Stimulated activated CD8-positive, alpha-beta memory T cell treated with anti-CD3 and anti-CD28 coated beads, Interleukin-15, amount 100 ng/mL, for 4 hours (primary cell): ENCODE measurements at regions not wholly inside any gene's neighbourhood (a gene's known extent, or its start where the extent isn't known, plus 50 kb on each side); places are given as distances from the start of the nearest gene placed in this dataset.

Experiments
- DNase-seq, 2 donors: peaks; one replicate each; pipeline ENCODE4 v3.0.0-alpha.2; 2020; ENCODE audit warnings: low read depth in 2 of 2

DNA sequence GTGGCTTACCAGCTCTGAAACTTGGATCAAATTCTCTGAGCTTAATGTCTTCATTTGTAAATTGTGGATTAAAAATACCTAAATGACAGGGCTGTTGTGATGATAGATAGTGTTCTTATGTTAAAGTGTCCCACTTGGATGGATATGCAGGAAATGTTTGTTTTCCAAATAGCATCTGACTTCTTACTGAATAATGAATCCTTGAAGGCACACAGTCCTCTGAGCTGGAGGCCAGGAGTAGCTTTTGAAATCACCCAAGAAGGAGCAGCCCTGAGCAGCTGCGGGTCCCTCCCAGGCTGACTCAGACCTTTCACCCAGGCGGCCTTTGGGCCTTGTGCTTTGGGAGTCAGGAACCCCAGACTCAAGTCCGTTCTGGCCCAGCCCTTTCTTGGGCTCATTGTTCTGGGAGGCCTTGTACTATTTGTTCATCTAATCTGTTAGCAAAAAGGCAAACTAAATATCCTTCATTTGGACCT lies 173.0 kb upstream of the GATA6 start:
- no peak for DNase-seq

GRCh38 chr18:21997207-21998143 lies 171.9 kb upstream of the GATA6 start:
- no peak for DNase-seq

- DNase-seq = no peak
Observed at GRCh38 chr18:21998486-21998885, 170.9 kb upstream of the GATA6 start.

DNA sequence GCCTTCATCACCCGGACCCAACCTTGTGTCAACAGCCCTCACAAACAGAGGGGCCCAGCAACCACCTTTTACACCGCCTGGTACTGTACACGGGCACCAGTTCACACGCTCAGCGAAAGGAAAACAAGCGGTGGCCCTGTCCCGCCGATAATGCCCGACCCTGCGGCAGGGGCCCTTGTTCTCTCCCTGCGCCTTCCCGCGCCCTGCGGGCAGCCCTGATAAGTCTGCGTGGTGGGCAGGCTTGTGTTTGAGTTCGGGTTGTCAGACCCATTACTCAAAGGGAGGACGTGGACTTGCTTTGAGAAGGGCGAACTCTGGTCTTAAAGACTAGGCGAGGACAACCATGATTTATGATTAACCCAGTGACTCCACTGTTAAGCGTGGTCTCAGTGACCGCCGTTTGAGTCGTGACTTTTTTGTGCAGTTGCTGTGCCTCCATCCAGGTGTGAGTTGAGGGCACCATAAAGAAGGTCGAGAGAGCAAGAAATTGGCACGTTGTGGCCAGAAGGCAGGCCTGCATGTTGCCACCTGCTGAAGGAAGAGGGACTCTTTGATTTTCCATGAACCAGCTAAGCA lies 167.4 kb upstream of the GATA6 start:
- DNase-seq = no peak

DNA sequence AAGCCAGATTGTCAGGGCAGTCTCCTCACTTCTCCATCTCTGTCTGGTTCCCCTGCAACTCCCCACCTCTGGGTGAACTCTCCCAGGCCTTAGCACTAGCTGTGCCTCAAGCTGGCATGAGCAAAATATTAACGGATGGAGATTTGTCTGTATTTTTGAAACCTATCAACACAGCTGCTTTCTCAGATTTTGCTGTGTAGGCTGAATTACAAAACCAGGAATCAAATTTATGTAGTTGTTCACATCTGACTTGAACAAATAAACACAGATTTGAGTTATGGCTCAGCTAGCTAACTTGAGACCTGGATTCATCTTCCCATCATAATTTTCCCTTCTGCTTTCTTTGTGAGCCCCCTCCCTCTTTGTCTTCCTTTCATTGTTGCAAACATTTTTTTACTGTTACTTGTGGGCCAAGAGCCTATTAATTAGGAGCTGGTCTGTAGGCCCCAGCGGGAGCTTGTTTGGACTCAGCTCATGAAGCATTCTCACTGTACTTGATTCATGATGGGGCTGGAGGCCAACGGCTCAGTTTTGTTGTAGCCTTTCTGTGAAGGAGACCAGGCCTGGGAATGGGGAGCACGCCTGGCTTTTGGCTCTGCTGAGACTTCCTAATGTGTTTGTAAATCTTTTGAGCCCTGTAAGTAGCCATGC lies 164.1 kb upstream of the GATA6 start:
- DNase-seq = no peak

DNA sequence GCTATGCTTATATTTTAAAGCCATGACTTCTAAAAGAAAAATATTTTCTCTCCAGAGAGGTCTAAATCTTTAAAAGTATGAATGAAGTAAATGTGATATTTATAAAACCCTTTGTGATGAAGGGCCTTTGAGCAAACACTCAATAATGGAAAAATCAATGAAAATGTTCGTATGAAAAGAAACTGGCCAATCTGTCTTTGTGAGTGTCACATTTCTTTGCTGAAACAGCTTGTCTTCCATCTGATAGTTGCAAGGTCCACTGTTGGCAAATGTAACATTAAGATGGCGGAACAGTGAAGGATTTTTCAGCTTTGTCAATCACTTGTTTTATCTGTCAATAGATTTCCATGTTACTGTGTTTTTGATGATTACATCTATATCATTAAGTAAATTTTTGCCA lies 162.9 kb upstream of the GATA6 start:
- no peak for DNase-seq

GRCh38 chr18:22009242-22009641 lies 160.1 kb upstream of the GATA6 start:
- DNase-seq = no peak

DNA sequence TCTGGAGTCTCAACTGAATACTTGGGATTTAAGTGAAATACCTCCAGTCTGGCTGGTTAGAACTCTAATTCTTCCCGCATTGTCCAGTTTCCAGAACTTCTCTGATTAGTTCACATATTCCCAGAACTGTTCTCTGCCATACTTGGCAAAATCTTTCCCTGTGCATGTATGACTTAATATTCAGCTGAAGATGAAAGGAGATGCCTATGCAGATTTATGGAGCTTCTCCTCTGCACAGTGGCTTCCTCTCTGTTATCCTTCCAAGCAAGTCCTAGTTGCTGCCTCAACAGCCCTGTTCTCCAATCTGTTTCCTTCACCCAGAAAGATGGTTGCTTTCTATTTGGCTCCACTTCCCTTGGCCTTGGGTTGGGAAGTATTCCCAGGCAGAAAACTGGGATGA lies 155.4 kb upstream of the GATA6 start:
- DNase-seq = no peak

DNA sequence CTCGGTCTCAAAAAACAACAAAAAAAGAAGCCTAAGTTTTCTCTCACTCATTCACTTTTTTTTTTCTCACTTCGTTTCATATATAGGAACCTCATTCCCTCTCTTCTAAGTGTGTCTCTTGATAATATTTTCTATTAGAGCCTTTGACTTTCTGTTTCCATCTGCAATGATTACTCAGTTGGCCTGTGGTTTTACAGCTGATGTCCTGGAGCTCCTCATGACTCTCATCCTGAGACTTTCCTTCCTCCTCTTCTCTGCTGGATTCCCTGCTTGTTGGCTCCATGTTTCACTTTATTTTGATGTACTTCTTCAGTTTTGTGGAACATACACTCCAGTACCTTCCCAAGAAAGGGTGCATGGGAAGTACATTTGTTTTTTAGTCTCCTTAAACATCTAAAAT lies 154.2 kb upstream of the GATA6 start:
- DNase-seq = no peak

DNA sequence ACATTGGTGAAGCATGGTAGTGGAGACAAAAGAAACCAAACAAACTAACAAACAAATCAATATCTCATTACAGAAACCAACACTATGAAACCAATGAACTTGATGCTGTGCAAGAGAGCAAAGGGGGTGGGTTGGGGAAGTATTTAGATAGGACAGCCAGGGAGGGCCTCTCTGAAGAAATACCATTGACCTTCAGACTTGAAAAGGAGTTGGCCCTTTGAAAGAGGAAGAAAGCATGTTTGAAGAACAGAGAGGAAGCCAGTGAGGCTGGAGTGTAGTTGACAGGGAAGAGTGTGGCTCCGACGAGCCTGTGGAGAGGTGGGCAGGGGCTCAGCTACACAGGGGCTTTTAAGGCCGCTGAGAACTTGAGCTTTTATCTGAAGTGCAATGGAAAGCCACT lies 151.0 kb upstream of the GATA6 start:
- DNase-seq = no peak

DNA sequence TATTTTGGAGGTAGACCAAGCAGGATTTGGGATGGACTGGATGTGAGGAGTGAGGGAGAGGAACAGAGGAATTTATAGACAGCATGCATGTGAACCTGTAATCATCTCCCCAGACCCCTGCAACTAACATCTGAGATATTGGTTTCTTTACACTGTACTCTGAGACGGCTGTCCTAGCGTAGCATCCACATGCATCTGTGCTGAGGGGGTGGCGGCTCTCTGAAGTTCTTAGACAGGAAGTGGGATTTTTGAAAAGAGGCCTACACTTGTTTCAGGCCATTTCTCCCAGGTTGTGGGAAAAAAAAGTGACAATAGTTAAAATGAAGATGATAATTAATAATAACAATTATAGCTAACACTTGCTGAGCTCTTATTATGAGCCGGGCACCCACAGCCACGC lies 150.2 kb upstream of the GATA6 start:
- no peak for DNase-seq

GRCh38 chr18:22020127-22020866 lies 149.1 kb upstream of the GATA6 start:
- no peak for DNase-seq

DNA sequence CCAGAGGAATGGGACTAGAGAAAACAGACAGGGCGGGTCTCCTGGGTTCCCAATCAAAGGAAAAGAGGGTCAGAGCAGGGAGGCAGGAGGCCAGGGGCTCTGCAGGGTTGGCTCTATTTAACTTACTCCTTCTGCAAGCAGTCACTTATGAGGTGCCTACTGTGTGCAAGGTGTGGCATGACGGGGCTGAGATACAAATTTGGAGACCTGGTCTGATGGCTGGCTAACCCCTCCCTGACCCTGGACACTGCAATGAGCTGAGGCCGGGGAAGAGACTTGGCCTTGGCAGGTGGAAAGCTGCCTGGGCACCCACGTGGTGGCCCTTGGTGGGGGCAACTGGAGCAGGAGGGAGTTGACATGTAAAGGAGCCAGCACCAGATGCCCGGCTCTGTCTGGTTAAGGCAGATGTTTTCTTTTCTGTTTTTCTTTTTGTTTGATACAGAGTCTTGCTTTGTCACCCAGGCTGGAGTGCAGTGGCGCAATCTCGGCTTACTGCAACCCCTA lies 148.5 kb upstream of the GATA6 start:
- DNase-seq = no peak

GRCh38 chr18:22021701-22022100 lies 147.7 kb upstream of the GATA6 start:
- DNase-seq = no peak

DNA sequence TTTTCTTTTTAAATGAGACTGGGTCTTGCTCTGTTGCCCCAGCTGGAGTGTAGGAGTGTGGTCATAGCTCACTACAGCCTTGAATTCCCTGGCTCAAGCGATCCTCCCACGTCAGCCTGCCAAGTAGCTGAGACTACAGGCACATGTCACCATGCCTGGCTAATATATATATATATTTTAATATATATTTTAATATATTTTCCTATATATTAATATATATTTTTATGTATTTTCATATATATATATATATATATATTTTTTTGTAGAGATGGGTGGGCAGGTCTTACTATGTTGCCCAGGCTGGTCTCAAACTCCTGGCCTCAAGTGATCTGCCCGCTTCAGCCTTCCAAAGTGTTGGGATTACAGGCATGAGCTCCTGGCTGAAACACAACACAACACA lies 144.5 kb upstream of the GATA6 start:
- DNase-seq = no peak

- DNase-seq = no peak
Observed at GRCh38 chr18:22026362-22026761, 143.0 kb upstream of the GATA6 start.

DNA sequence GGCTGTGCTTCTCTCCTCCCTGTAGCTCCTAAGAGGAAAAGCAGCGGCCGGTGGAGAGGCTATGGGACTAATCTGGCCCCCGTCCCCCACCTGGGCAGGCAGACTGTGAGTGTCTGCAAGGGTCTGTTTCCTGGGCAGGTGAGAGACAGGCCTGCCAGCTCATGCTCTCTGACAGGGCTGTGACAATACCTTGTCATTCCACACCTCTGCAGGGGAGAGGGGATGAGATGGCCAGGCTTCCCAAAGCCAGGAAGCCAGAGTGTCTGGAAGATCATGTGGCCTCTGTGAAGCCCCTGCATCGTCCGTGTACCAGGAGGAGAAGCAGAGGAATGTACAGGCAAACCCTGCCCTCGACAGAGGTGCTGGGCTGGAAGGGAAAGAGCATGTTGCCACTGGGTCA lies 142.5 kb upstream of the GATA6 start:
- DNase-seq = no peak

DNA sequence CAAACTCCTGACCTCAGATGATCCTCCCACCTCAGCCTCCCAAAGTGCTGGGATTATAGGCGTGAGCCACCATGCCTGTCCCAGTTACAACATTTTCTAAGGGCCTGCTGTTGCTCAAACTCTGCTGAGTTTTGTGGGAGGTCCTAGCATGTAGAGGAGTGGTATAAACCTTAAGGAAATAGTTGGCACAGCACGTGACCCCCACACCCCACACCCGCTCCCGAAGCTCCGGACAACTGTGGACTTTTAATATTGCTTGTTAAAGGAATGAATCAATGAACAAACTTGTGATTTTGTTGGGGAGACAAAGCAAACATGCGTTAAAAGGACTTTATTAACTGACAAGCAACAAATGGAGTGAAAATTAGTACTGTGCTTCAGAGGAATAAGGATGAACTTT lies 137.8 kb upstream of the GATA6 start:
- no peak for DNase-seq

DNA sequence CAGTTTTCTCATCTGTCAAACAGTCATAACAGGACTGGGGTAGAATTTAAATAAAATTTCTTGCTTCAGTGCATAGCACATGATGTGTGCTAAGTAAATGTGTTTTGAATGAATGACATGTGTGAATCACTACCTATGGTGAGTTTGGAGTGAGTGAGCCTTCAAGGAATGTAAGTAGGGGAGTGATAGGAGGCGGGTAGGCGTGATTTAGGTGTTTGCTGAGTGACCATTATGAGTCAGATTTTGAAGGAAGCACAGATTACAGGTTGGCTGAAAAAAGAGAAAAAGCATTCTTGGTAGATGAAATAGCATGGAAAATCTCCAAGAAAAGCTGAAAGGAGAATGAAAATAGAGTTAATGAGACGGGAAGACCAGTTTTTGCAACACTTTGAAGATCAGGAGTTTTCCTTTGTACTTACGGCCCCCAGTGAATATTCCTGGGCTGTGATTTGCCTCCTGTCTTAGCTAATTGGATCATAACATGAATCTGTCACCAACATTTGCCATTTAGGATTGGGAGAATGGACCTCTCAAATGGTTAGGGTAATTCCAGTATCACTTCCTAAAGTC lies 136.9 kb upstream of the GATA6 start:
- no peak for DNase-seq

GRCh38 chr18:22033085-22033484 lies 136.3 kb upstream of the GATA6 start:
- DNase-seq = no peak

DNA sequence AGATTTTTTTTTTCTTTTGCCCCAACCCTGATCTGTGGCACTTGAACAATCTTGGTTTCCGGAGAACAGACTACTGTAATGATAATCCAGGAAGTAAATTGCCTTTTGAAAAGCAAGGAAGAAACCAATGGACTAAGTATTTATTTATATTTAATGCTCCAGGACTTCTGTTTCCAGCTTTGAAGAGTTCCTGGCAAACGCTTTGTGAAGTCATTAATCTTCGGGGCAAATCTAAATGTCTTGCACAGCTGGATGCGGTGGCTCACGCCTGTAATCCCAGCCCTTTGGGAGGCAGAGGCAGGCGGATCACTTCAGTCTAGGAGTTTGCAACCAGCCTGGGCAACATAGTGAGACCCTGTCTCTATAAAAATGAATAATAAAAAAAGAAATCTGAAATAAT lies 135.1 kb upstream of the GATA6 start:
- no peak for DNase-seq

GRCh38 chr18:22040533-22040932 lies 128.9 kb upstream of the GATA6 start:
- DNase-seq = no peak
